HepG2 (cell line): ENCODE measurements at regions not wholly inside any gene's neighbourhood (a gene's known extent, or its start where the extent isn't known, plus 50 kb on each side); places are given as distances from the start of the nearest gene placed in this dataset.

Experiments
- KMT2A ChIP-seq: sonication (generic); formaldehyde crosslinking; IDR thresholded peaks from 2 replicates; pipeline ENCODE4 v1.4.0; 2020; ENCODE audit warnings: missing genetic modification reagents
- ZMYM3 ChIP-seq: sonication (generic); formaldehyde crosslinking; IDR thresholded peaks from 2 replicates; pipeline ENCODE4 v1.5.1; 2020; ENCODE audit warnings: mild to moderate bottlenecking, missing genetic modification reagents
- ZNF407 ChIP-seq: sonication (generic); formaldehyde crosslinking; IDR thresholded peaks from one replicate; pipeline ENCODE4 v1.5.1; 2020; ENCODE audit warnings: mild to moderate bottlenecking, missing genetic modification reagents; ENCODE audit errors: not compliant biosample characterization
- ZNF839 ChIP-seq: sonication (generic); formaldehyde crosslinking; IDR thresholded peaks from 2 replicates; pipeline ENCODE4 v1.4.0; 2020; ENCODE audit warnings: missing genetic modification reagents, mild to moderate bottlenecking, borderline replicate concordance

GRCh38 chr9:129414993-129415941 is 205.6 kb downstream of the C9orf50 start (continued):
- TF ChIP-seq ZNF407 (peak; percentile 79), ZMYM3 (CRISPR knock-in tag) (peak; percentile 99), ZNF839 (no peak), KMT2A (CRISPR knock-in tag) (no peak)
